ENCODE measurements at regions not wholly inside any gene's neighbourhood (a gene's known extent, or its start where the extent isn't known, plus 50 kb on each side); places are given as distances from the start of the nearest gene placed in this dataset.

- Histone ChIP-seq H3K4me1 (ENCODE audit: control insufficient read depth, insufficient read depth, low read length) (no peaks in the 10 kb centered on the region), H3K27me3 (ENCODE audit: control insufficient read depth, insufficient read depth, low read length) (no peaks in the 10 kb centered on the region), H3K27ac (ENCODE audit: low read length) (no peak overlapping the region), H3K36me3 (ENCODE audit: control insufficient read depth, insufficient read depth, low read length) (no peaks in the 10 kb centered on the region), H3K9me3 (replicated peaks; ENCODE audit: control insufficient read depth, low read depth, low read length) (peaks cover 4% of the 10 kb centered on the region), H3K4me3 (ENCODE audit: low read length) (no peak overlapping the region)
- 20% methylated on average over 3 of the region's 5 CpGs for WGBS (ENCODE audit: insufficient coverage)
- DNase-seq, result peak; percentile 5
Observed at GRCh38 chr17:13135506-13135905, 117.7 kb upstream of the ELAC2 start.

DNA sequence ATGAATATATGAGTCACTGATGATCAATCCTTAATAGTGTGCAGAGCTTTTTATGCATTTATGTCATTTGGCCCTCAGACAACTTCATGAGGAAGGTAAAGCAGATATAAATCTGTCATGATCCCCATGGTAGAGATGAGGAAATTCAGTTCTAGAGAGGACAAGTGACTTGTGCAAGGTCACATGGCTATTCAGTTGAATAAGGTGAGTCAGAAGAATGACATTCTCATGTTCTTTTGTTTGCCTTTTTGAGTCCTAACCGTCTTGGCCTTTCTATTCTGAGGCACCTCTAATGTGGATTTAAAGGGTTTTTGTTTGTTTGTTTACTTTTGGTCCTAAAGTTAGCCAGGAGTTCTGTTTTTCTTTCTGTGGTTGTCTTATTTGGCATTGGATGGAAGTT is 116.2 kb upstream of the ELAC2 start:
- no peak for DNase-seq
- no peak overlapping the region for H3K4me3 ChIP-seq (ENCODE audit: low read length)
- H3K27me3 ChIP-seq (ENCODE audit: control insufficient read depth, insufficient read depth, low read length), result no peaks in the 10 kb centered on the region
- H3K36me3 ChIP-seq (ENCODE audit: control insufficient read depth, insufficient read depth, low read length), result no peaks in the 10 kb centered on the region
- H3K4me1 ChIP-seq (ENCODE audit: control insufficient read depth, insufficient read depth, low read length), result no peaks in the 10 kb centered on the region
- no peak overlapping the region for H3K27ac ChIP-seq (ENCODE audit: low read length)
- peaks cover 4% of the 10 kb centered on the region for H3K9me3 ChIP-seq (replicated peaks; ENCODE audit: control insufficient read depth, low read depth, low read length)
- 75% methylated on average over 1 of the region's 1 CpG for WGBS (ENCODE audit: insufficient coverage)

DNA sequence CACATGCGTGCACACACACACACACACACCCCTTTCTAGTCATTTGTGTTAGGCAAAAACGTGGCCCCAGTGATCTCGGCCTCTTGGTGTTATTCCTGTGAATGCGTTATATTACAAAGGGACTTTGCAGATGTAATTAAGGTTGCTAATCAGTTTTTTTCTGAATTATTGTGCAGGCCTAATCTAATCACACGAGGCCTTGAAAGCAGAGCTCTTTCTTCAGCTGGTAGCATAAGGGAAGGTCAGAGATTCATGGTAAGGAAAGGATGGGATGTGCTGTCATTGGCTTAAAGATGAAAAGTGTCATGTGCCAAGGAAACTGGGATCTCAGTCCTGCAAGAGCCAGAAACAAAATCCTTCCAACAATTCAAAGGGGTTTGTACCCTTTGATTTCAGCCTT is 113.4 kb upstream of the ELAC2 start:
- no peak for DNase-seq
- 67% methylated on average over 1 of the region's 5 CpGs for WGBS (ENCODE audit: insufficient coverage)
- no peak overlapping the region for H3K27ac ChIP-seq (ENCODE audit: low read length)
- H3K4me3 ChIP-seq (ENCODE audit: low read length), result no peak overlapping the region
- H3K36me3 ChIP-seq (ENCODE audit: control insufficient read depth, insufficient read depth, low read length), result no peaks in the 10 kb centered on the region
- H3K27me3 ChIP-seq (ENCODE audit: control insufficient read depth, insufficient read depth, low read length), result no peaks in the 10 kb centered on the region
- no peaks in the 10 kb centered on the region for H3K9me3 ChIP-seq (replicated peaks; ENCODE audit: control insufficient read depth, low read depth, low read length)
- H3K4me1 ChIP-seq (ENCODE audit: control insufficient read depth, insufficient read depth, low read length), result no peaks in the 10 kb centered on the region

DNA sequence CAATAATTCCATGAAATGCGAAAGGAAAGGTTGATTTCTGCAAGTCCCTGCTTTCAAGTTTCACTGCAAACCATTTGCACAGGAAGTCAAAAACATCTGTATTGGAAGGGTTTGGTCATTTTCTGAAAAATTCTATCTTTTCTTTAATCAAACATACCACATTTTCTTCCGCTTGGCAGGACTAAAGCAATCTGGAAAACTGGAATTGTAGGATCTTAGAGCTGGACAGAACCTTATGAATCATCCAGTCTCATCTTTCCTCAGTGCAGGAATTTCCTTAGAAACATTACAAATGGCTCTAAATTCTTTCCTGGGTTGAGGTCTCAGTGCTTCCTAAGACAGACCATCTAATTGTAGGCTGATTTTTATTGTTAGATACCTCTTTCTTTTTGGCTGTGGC is 111.5 kb upstream of the ELAC2 start:
- Histone ChIP-seq H3K9me3 (replicated peaks; ENCODE audit: control insufficient read depth, low read depth, low read length) (no peaks in the 10 kb centered on the region), H3K4me1 (ENCODE audit: control insufficient read depth, insufficient read depth, low read length) (no peaks in the 10 kb centered on the region), H3K36me3 (ENCODE audit: control insufficient read depth, insufficient read depth, low read length) (no peaks in the 10 kb centered on the region), H3K27ac (ENCODE audit: low read length) (no peak overlapping the region), H3K27me3 (ENCODE audit: control insufficient read depth, insufficient read depth, low read length) (no peaks in the 10 kb centered on the region), H3K4me3 (ENCODE audit: low read length) (no peak overlapping the region)
- DNase-seq, result peak; percentile 18
- WGBS (ENCODE audit: insufficient coverage), result no CpG with 5 or more reads among the region's 2 CpGs

GRCh38 chr17:13128676-13129075 is 110.8 kb upstream of the ELAC2 start:
- H3K4me3 ChIP-seq (ENCODE audit: low read length), result no peak overlapping the region
- H3K27me3 ChIP-seq (ENCODE audit: control insufficient read depth, insufficient read depth, low read length), result no peaks in the 10 kb centered on the region
- no peak overlapping the region for H3K27ac ChIP-seq (ENCODE audit: low read length)
- H3K9me3 ChIP-seq (replicated peaks; ENCODE audit: control insufficient read depth, low read depth, low read length), result no peaks in the 10 kb centered on the region
- 43% methylated on average over 1 of the region's 1 CpG for WGBS (ENCODE audit: insufficient coverage)
- no peaks in the 10 kb centered on the region for H3K4me1 ChIP-seq (ENCODE audit: control insufficient read depth, insufficient read depth, low read length)
- DNase-seq, result no peak
- H3K36me3 ChIP-seq (ENCODE audit: control insufficient read depth, insufficient read depth, low read length), result no peaks in the 10 kb centered on the region

DNA sequence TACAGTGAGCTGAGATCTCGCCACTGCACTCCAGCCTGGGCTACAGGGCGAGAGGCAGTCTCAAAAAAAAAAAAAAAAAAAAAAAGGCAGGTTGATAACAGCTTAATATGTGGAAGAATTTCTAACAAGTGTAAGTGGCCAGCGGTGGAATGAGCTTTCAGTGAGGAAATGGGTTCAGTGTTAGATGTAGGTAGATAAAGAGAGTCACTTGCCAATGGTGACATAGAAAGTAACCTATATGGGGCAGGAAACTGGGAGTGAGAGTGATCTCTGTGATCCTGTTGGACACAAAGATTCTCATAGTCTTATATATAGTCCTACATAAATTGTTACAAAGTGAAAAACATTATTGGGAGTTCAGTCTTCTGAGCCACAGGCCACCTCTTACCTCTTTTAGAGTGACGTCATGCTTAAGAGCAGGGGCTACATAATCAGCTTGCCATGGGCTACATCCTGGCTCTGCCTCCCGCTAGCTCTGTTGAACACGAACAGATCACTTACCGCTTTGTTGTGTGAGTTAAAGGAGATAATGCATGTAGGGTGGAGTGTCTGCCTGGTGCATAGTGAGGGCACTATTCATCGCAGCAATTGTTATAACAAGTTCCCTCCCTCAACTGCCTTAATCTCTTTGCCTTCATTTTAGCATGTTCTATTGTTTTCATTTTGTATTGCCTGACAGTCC is 110.2 kb upstream of the ELAC2 start:
- 75% methylated on average over 2 of the region's 8 CpGs for WGBS (ENCODE audit: insufficient coverage)

GRCh38 chr17:13120864-13121263 is 103.0 kb upstream of the ELAC2 start:
- Histone ChIP-seq H3K4me3 (ENCODE audit: low read length) (no peak overlapping the region), H3K9me3 (replicated peaks; ENCODE audit: control insufficient read depth, low read depth, low read length) (no peaks in the 10 kb centered on the region), H3K36me3 (ENCODE audit: control insufficient read depth, insufficient read depth, low read length) (no peaks in the 10 kb centered on the region), H3K27me3 (ENCODE audit: control insufficient read depth, insufficient read depth, low read length) (no peaks in the 10 kb centered on the region), H3K27ac (ENCODE audit: low read length) (no peak overlapping the region), H3K4me1 (ENCODE audit: control insufficient read depth, insufficient read depth, low read length) (no peaks in the 10 kb centered on the region)
- no peak for DNase-seq
- WGBS (ENCODE audit: insufficient coverage), result 68% methylated on average over 6 of the region's 7 CpGs

More for the DNA sequence above, 110.2 kb upstream of the ELAC2 start:
- no peaks in the 10 kb centered on the region for H3K9me3 ChIP-seq (replicated peaks; ENCODE audit: control insufficient read depth, low read depth, low read length)
- H3K27ac ChIP-seq (ENCODE audit: low read length), result no peak overlapping the region
- no peaks in the 10 kb centered on the region for H3K4me1 ChIP-seq (ENCODE audit: control insufficient read depth, insufficient read depth, low read length)
- no peaks in the 10 kb centered on the region for H3K27me3 ChIP-seq (ENCODE audit: control insufficient read depth, insufficient read depth, low read length)
- H3K4me3 ChIP-seq (ENCODE audit: low read length), result no peak overlapping the region
- no peaks in the 10 kb centered on the region for H3K36me3 ChIP-seq (ENCODE audit: control insufficient read depth, insufficient read depth, low read length)
- DNase-seq, result no peak

DNA sequence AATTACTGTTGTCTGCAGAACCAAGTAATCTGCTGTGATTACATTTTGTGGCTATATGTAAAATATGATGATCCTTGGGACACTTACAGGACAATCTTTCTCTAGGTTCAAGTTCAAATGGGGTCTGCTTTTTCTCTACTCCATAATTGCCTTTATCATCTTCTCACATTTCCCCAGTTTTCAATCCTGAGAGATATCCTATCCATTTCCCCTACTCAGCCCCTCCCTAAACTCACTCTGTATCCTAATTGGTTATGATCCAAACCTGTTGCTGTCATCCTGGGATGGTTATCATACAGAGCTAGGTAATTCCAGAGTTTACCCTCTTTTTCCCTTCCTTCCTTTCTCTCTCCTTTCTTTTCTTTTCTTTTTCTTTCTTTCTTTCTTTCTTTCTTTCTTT is 100.5 kb upstream of the ELAC2 start:
- Histone ChIP-seq H3K27ac (ENCODE audit: low read length) (no peak overlapping the region), H3K27me3 (ENCODE audit: control insufficient read depth, insufficient read depth, low read length) (peaks cover 2% of the 10 kb centered on the region), H3K4me1 (ENCODE audit: control insufficient read depth, insufficient read depth, low read length) (peaks cover 7% of the 10 kb centered on the region), H3K36me3 (ENCODE audit: control insufficient read depth, insufficient read depth, low read length) (no peaks in the 10 kb centered on the region), H3K9me3 (replicated peaks; ENCODE audit: control insufficient read depth, low read depth, low read length) (no peaks in the 10 kb centered on the region), H3K4me3 (ENCODE audit: low read length) (no peak overlapping the region)
- DNase-seq, result no peak

GRCh38 chr17:13117616-13118015 is 99.8 kb upstream of the ELAC2 start:
- Histone ChIP-seq H3K9me3 (replicated peaks; ENCODE audit: control insufficient read depth, low read depth, low read length) (no peaks in the 10 kb centered on the region), H3K4me3 (ENCODE audit: low read length) (no peak overlapping the region), H3K27ac (ENCODE audit: low read length) (no peak overlapping the region), H3K27me3 (ENCODE audit: control insufficient read depth, insufficient read depth, low read length) (peaks cover 2% of the 10 kb centered on the region), H3K36me3 (ENCODE audit: control insufficient read depth, insufficient read depth, low read length) (no peaks in the 10 kb centered on the region), H3K4me1 (ENCODE audit: control insufficient read depth, insufficient read depth, low read length) (peaks cover 7% of the 10 kb centered on the region)
- DNase-seq, result no peak

DNA sequence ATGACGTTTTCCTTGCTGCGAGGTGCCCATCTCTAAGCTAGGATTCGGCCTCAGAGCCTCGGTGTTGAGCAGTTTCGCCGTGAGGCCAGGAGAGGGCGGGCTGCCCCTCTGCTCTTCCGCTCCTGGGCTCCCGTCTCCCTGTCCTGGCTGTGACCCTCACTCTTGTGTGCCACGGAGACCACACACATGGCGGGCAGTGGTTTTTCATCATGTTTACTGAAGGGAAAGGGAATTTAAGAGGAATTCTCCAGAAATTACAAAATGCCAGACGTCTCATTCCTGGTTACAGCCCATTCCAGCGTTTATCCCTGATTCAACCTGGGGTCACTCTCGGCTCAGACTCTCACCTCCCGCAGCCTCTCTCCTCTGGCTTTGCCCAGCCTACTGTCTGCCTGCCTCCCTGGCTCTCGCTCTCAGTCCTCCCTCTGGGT is 96.8 kb upstream of the ELAC2 start:
- 5% methylated on average over 14 of the region's 16 CpGs for WGBS (ENCODE audit: insufficient coverage)
- peak; percentile 46 for DNase-seq
- no peak overlapping the region for H3K4me3 ChIP-seq (ENCODE audit: low read length)
- no peaks in the 10 kb centered on the region for H3K36me3 ChIP-seq (ENCODE audit: control insufficient read depth, insufficient read depth, low read length)
- H3K27ac ChIP-seq (ENCODE audit: low read length), result no peak overlapping the region
- H3K4me1 ChIP-seq (ENCODE audit: control insufficient read depth, insufficient read depth, low read length), result peaks cover 7% of the 10 kb centered on the region
- no peaks in the 10 kb centered on the region for H3K9me3 ChIP-seq (replicated peaks; ENCODE audit: control insufficient read depth, low read depth, low read length)
- H3K27me3 ChIP-seq (ENCODE audit: control insufficient read depth, insufficient read depth, low read length), result peaks cover 2% of the 10 kb centered on the region
